Central memory CD8-positive, alpha-beta T cell (primary cell): ENCODE measurements at regions not wholly inside any gene's neighbourhood (a gene's known extent, or its start where the extent isn't known, plus 50 kb on each side); places are given as distances from the start of the nearest gene placed in this dataset.
A peak's percentile ranks its signal among the peaks of the same experiment; 100 is the strongest.

Experiments used
- ATAC-seq: fragments of 150-1000 bp; cut with Tn5 transposase; replicated peaks from 2 replicates; pipeline ENCODE4 v1.10.0; 2022; ENCODE audit warnings: mild to moderate bottlenecking, moderate FRiP score, moderate number of reproducible peaks; ENCODE audit not compliant: poor library complexity, severe bottlenecking; ENCODE audit errors: extremely low read depth
- DNase-seq, 2 donors: peaks; one replicate each; pipeline ENCODE4 v3.0.0; 2021; ENCODE audit warnings: low spot score in 2 of 2
- H3K27ac Mint-ChIP-seq: one replicate; pipeline ENCODE4 v1.8.0; 2022; ENCODE audit warnings: low read depth, mild to moderate bottlenecking, moderate library complexity, mixed read lengths
- H3K27me3 Mint-ChIP-seq: one replicate; pipeline ENCODE4 v1.8.0; 2022; ENCODE audit warnings: mixed read lengths
- H3K36me3 Mint-ChIP-seq: one replicate; pipeline ENCODE4 v1.8.0; 2022; ENCODE audit warnings: mild to moderate bottlenecking, moderate library complexity, mixed read lengths; ENCODE audit not compliant: insufficient read depth
- H3K4me1 Mint-ChIP-seq: one replicate; pipeline ENCODE4 v1.8.0; 2022; ENCODE audit warnings: mixed read lengths
- H3K4me3 Mint-ChIP-seq: one replicate; pipeline ENCODE4 v1.8.0; 2022; ENCODE audit warnings: mild to moderate bottlenecking, moderate library complexity, mixed read lengths
- H3K9me3 Mint-ChIP-seq: one replicate; pipeline ENCODE4 v1.8.0; 2022; ENCODE audit warnings: mixed read lengths

DNA sequence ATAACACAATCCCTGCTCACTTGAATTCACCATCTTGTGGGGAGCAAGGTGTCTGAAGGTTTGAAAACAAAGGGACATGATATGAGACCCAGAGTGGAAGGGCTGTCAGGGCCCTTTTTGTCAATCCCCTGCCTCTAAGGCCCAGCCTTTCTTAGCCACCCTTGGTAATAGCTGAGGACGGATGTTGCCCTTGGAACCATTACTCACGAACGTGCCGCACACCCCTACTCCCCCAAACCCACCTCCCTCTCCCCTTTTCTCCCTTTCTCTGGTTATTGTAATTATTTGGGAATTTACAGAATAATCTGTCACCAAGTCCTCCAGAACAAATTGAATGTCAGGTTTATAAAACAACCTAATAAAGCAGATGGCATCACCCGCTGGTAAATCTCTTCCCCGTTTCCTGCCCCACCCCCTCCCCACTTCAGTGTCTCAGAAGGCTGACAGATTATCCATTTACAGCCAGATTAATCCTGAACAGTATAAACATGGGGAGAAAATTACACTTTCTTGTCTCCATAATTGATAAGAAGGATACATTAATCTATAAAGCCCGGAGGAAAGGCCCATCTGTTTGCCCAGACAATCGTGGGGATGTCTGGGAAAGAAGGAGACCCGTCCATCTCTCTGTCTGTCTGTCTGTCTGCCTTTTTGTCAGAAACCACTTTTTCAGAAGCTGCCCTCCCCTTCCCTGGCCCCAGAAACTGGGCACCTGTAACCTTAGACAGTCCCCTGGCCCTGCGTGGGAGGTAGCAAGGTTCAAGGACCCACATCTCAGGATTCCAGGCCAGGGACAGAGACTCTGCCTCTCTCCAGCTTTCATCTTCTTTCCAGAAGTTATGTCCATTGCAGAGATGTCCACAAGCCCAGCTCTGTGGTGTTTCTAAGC is 60.6 kb upstream of the CD34 start:
- no peaks in the 10 kb centered on the region for H3K9me3 Mint-ChIP-seq
- no peaks in the 10 kb centered on the region for H3K36me3 Mint-ChIP-seq
- peaks cover 53% of the 10 kb centered on the region for H3K27me3 Mint-ChIP-seq
- ATAC-seq (no peak), DNase-seq (no peak)
- H3K4me3 Mint-ChIP-seq, result no peak overlapping the region
- no peaks in the 10 kb centered on the region for H3K4me1 Mint-ChIP-seq
- H3K27ac Mint-ChIP-seq, result no peak overlapping the region

DNA sequence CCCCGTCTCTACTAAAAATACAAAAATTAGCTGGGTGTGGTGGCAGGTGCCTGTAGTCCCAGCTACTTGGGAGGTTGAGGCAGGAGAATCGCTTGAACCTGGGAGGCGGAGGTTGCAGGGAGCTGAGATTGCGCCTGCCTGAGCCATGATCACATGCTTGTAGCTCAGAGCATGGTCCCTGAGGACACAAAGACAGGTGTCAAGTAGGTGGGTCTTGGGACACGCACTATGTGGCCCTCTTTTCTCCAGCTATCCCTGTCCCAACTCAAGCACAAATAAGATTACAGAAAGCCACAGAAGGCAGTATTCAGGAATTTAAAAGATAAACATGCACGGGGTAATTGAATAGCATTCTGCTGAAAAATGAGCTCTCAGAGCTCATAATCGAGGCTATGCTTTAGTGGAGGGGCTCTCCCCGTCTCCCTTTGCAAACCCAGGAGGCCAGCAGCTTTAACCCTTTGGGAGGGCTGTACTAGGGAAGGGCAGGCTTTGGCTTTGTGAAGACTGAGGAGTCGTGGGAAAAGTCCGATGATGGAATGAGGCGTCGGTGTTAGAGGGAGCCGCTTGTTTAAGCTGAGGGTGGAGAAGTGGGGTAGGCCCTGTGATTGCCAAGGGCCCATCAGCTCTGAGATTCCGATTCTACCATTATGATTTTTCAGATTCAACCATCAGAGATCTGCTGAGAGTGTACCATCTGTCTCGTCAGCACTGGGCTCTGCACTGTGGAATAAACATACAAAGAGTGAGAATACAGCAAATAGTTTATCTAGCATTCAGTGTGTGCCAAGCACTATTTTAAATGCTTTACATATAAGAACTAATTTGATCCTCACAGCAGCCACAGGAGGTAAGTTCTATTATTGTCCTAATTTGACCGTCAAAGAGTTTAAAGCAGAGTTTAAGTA is 59.7 kb upstream of the CD34 start:
- Mint-ChIP-seq H3K4me1 (no peaks in the 10 kb centered on the region), H3K4me3 (no peak overlapping the region), H3K27ac (no peak overlapping the region), H3K36me3 (no peaks in the 10 kb centered on the region), H3K27me3 (peaks cover 50% of the 10 kb centered on the region), H3K9me3 (no peaks in the 10 kb centered on the region)
- DNase-seq, result no peak
- no peak for ATAC-seq

GRCh38 chr1:207969528-207969927 is 58.6 kb upstream of the CD34 start:
- no peak for DNase-seq
- no peak for ATAC-seq
- no peaks in the 10 kb centered on the region for H3K4me1 Mint-ChIP-seq
- H3K36me3 Mint-ChIP-seq, result no peaks in the 10 kb centered on the region
- H3K27me3 Mint-ChIP-seq, result peaks cover 40% of the 10 kb centered on the region
- no peaks in the 10 kb centered on the region for H3K9me3 Mint-ChIP-seq
- no peak overlapping the region for H3K27ac Mint-ChIP-seq
- H3K4me3 Mint-ChIP-seq, result no peak overlapping the region

- no peak overlapping the region for H3K4me3 Mint-ChIP-seq
- no peak overlapping the region for H3K27ac Mint-ChIP-seq
- H3K9me3 Mint-ChIP-seq, result no peaks in the 10 kb centered on the region
- H3K27me3 Mint-ChIP-seq, result peaks cover 30% of the 10 kb centered on the region
- no peaks in the 10 kb centered on the region for H3K36me3 Mint-ChIP-seq
- H3K4me1 Mint-ChIP-seq, result peaks cover 3% of the 10 kb centered on the region
- ATAC-seq, result no peak
- DNase-seq, result no peak
Observed at GRCh38 chr1:207968521-207969009, 57.6 kb upstream of the CD34 start.

DNA sequence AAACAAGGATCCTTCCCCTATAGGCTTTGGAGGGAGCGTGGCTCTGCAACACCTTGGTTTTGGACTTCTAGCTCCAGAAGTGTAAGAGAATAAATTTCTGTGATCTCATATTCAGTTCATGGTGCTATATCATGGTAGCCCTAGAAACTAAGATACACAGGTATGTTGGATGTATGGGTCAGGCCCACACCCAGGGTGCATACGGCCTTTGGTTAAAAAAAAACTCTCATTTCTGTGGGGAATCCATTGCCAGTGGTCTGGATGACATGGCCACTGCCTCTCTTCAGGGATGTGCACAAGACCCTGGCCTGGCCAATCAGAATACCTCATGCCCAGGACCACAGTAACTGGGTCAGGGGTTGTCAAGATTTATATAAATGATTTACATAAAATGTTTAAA is 56.8 kb upstream of the CD34 start:
- Mint-ChIP-seq H3K4me1 (peaks cover 11% of the 10 kb centered on the region), H3K27me3 (peaks cover 21% of the 10 kb centered on the region), H3K9me3 (no peaks in the 10 kb centered on the region), H3K36me3 (no peaks in the 10 kb centered on the region), H3K4me3 (no peak overlapping the region), H3K27ac (no peak overlapping the region)
- ATAC-seq (no peak), DNase-seq (no peak)

GRCh38 chr1:207966521-207966920 is 55.6 kb upstream of the CD34 start:
- no peak for DNase-seq
- peaks cover 17% of the 10 kb centered on the region for H3K4me1 Mint-ChIP-seq
- H3K36me3 Mint-ChIP-seq, result no peaks in the 10 kb centered on the region
- H3K27me3 Mint-ChIP-seq, result peaks cover 10% of the 10 kb centered on the region
- no peak for ATAC-seq
- no peak overlapping the region for H3K27ac Mint-ChIP-seq
- H3K9me3 Mint-ChIP-seq, result no peaks in the 10 kb centered on the region
- no peak overlapping the region for H3K4me3 Mint-ChIP-seq

GRCh38 chr1:207965392-207966387 is 54.8 kb upstream of the CD34 start:
- no peaks in the 10 kb centered on the region for H3K9me3 Mint-ChIP-seq
- no peaks in the 10 kb centered on the region for H3K36me3 Mint-ChIP-seq
- ATAC-seq, result no peak
- DNase-seq, result no peak
- H3K4me1 Mint-ChIP-seq, result peaks cover 17% of the 10 kb centered on the region
- H3K27ac Mint-ChIP-seq, result no peak overlapping the region
- no peak overlapping the region for H3K4me3 Mint-ChIP-seq
- peaks cover 9% of the 10 kb centered on the region for H3K27me3 Mint-ChIP-seq

DNA sequence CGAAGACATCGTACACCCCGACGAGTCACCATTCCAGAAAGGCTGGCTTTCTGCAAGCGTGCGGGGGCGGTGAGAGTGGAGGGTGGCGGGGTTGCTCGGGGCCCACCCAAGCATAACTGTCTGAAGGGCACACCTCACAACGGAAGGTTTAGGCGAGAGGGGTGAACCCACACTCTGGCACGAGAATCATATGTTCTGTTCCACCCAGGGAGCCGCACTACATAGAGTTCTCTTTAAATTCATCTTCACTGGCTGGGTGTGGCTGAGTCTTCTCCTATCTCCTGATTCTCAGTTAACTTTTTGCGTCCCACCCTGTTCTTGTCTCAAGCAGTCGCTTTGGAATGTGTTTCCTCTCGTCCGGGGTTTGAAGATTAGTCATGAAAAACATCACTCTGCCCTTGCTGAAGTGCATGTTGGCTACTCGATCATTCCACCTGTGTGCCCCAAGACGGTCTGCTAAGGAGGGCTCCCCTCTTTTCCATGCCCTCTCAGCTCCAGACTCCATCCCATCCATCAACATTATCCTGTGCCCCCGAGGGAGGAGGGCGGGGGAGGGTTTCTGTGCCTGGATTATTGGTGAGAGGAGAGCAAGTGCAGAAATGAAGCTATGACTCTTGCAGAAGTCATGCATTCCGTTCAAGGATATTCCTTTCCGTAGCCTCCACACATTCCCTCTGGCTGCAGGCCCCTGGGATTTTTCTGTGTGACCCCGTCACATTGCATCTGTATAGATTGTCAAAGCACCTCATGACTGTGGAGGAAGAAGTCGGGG is 53.5 kb upstream of the CD34 start:
- no peak overlapping the region for H3K27ac Mint-ChIP-seq
- ATAC-seq, result no peak

DNA sequence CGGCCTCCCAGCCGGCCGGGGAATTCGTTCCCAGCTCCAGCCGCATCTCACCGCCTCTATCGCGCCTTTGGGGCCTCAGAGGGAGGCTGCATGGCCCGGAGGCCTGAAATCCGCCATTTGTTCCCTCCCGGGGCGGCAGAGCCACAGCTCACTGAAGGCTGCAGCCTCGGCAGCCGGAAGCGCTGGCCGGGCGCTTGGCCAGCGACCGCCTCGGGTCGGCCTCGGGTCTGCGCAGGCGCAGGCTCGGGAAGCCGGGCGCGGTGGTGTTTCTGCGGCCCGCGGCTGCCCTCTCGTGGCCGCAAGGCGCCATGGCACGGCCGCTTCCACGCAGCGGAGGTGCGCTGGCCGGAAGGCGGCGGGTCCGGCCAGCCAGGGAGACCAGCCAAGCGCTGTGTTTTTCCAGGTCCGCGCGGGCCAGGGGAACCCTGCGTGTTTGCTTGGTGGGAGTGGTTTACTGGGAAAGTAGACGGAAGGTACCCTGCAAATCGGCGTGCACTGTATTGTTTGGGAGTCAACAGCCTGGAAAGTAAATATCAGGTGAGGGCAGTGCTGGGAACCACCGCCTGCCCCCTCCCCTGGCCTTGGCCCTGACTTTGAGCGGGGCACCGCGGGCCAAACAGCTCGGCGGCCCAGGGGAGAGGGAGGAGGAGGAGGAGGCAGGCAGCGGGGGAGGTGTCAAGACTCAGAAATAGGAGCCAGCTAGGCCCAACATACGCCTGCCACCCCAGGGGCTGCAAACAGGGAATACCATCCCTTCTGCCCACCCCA is 52.7 kb upstream of the CD34 start:
- DNase-seq (peak; percentile 63 to 81), ATAC-seq (peak; percentile 75)
- Mint-ChIP-seq H3K36me3 (no peaks in the 10 kb centered on the region), H3K4me1 (peaks cover 17% of the 10 kb centered on the region), H3K27me3 (peaks cover 19% of the 10 kb centered on the region), H3K4me3 (peak overlapping the region; percentile 83), H3K9me3 (no peaks in the 10 kb centered on the region), H3K27ac (peak overlapping the region; percentile 72)

More for the DNA sequence above, 53.5 kb upstream of the CD34 start:
- DNase-seq, result no peak
- no peaks in the 10 kb centered on the region for H3K9me3 Mint-ChIP-seq
- peaks cover 17% of the 10 kb centered on the region for H3K4me1 Mint-ChIP-seq
- H3K27me3 Mint-ChIP-seq, result peaks cover 15% of the 10 kb centered on the region
- peak overlapping the region; percentile 51 for H3K4me3 Mint-ChIP-seq
- H3K36me3 Mint-ChIP-seq, result no peaks in the 10 kb centered on the region

- no peaks in the 10 kb centered on the region for H3K36me3 Mint-ChIP-seq
- peaks cover 17% of the 10 kb centered on the region for H3K4me1 Mint-ChIP-seq
- DNase-seq (no peak), ATAC-seq (peak; percentile 7)
- peaks cover 27% of the 10 kb centered on the region for H3K27me3 Mint-ChIP-seq
- H3K9me3 Mint-ChIP-seq, result no peaks in the 10 kb centered on the region
- peak overlapping the region; percentile 72 for H3K27ac Mint-ChIP-seq
- peak overlapping the region; percentile 83 for H3K4me3 Mint-ChIP-seq
Observed at GRCh38 chr1:207962716-207963426, 51.9 kb upstream of the CD34 start.
